CD14-positive monocyte (primary cell): ENCODE measurements at regions not wholly inside any gene's neighbourhood (a gene's known extent, or its start where the extent isn't known, plus 50 kb on each side); places are given as distances from the start of the nearest gene placed in this dataset.

Source experiments
- DNase-seq, 3 donors: peaks; one replicate each; pipeline ENCODE4 v3.0.0-alpha.2; 2011 to 2022
- H2AFZ ChIP-seq: 2 replicates; pipeline ENCODE4 v1.6.0; 2012; ENCODE audit warnings: mild to moderate bottlenecking, low read depth, low read length, inconsistent platforms; ENCODE audit not compliant: insufficient read depth, poor library complexity, severe bottlenecking
- H3K27ac ChIP-seq, 2 donors: 1 replicate in 1 of 2; 2 replicates in 1 of 2; pipeline ENCODE4 v1.5.1; 2012 to 2013; ENCODE audit warnings: low read length in 2 of 2, control low read depth in 1 of 2, inconsistent platforms in 1 of 2, low read depth in 1 of 2, mild to moderate bottlenecking in 1 of 2
- H3K27me3 ChIP-seq, 2 donors: one replicate each; pipeline versions ENCODE4 v1.6.0 to v1.6.1; 2011 to 2013; ENCODE audit warnings: low read length in 2 of 2; ENCODE audit not compliant: control insufficient read depth in 2 of 2, insufficient read depth in 2 of 2
- H3K36me3 ChIP-seq, 2 donors: replicated peaks in 1 of 2; 1 replicate in 1 of 2; 2 replicates in 1 of 2; pipeline versions ENCODE4 v1.5.1 to v1.6.1; 2012 to 2013; ENCODE audit warnings: low read length in 2 of 2, control low read depth in 1 of 2, inconsistent platforms in 1 of 2, mild to moderate bottlenecking in 1 of 2; ENCODE audit not compliant: insufficient read depth in 2 of 2, control insufficient read depth in 1 of 2
- H3K4me1 ChIP-seq, 2 donors: 1 replicate in 1 of 2; 2 replicates in 1 of 2; pipeline versions ENCODE4 v1.5.1 to v1.6.1; 2012 to 2013; ENCODE audit warnings: low read length in 2 of 2, control low read depth in 1 of 2, inconsistent platforms in 1 of 2, mild to moderate bottlenecking in 1 of 2, moderate library complexity in 1 of 2; ENCODE audit not compliant: insufficient read depth in 2 of 2, control insufficient read depth in 1 of 2
- H3K4me2 ChIP-seq: replicated peaks from 2 replicates; pipeline ENCODE3; 2012; ENCODE audit warnings: low read length, moderate library complexity, mild to moderate bottlenecking; ENCODE audit not compliant: poor library complexity, severe bottlenecking; ENCODE audit errors: extremely low read depth
- H3K4me3 ChIP-seq, 3 experiments: fragments of 200-600 bp in 1 of 3; sonication (generic) in 1 of 3; replicated peaks in 1 of 3; 1 replicate in 2 of 3; 2 replicates in 1 of 3; pipeline ENCODE4 v1.5.1; 2011 to 2013; ENCODE audit warnings: low read length in 3 of 3, mild to moderate bottlenecking in 3 of 3, control low read depth in 2 of 3, low read depth in 2 of 3, inconsistent platforms in 1 of 3, moderate library complexity in 1 of 3
- H3K79me2 ChIP-seq: 2 replicates; pipeline ENCODE4 v1.6.0; 2012; ENCODE audit warnings: mild to moderate bottlenecking, control low read depth, inconsistent platforms, low read length, moderate library complexity; ENCODE audit not compliant: insufficient read depth
- H3K9ac ChIP-seq: 2 replicates; pipeline ENCODE4 v1.6.0; 2017; ENCODE audit warnings: low read length, mild to moderate bottlenecking; ENCODE audit not compliant: insufficient read depth, poor library complexity, severe bottlenecking
- H3K9me3 ChIP-seq, 2 donors: replicated peaks in 1 of 2; 1 replicate in 1 of 2; 2 replicates in 1 of 2; pipeline versions ENCODE4 v1.5.1 to v1.6.1; 2012 to 2013; ENCODE audit warnings: low read length in 2 of 2, control low read depth in 1 of 2; ENCODE audit not compliant: control insufficient read depth in 1 of 2, insufficient read depth in 1 of 2
- H4K20me1 ChIP-seq: 2 replicates; pipeline ENCODE4 v1.6.0; 2012; ENCODE audit warnings: mild to moderate bottlenecking, low read length, control low read depth, moderate library complexity; ENCODE audit not compliant: insufficient read depth
- H3K27ac Mint-ChIP-seq, 7 donors: one replicate each; pipeline ENCODE4 v1.8.0; 2020; ENCODE audit warnings: mild to moderate bottlenecking in 7 of 7, mixed read lengths in 7 of 7, moderate library complexity in 6 of 7, inconsistent platforms in 2 of 7
- H3K27me3 Mint-ChIP-seq, 3 donors: one replicate each; pipeline ENCODE4 v1.8.0; 2021 to 2022; ENCODE audit warnings: low read depth in 3 of 3, mild to moderate bottlenecking in 3 of 3, mixed read lengths in 3 of 3, moderate library complexity in 3 of 3, inconsistent platforms in 1 of 3
- H3K36me3 Mint-ChIP-seq, 2 donors: one replicate each; pipeline ENCODE4 v1.8.0; 2020; ENCODE audit warnings: mixed read lengths in 2 of 2, inconsistent platforms in 1 of 2, mild to moderate bottlenecking in 1 of 2
- H3K4me1 Mint-ChIP-seq: one replicate; pipeline ENCODE4 v1.8.0; 2020; ENCODE audit warnings: mild to moderate bottlenecking, mixed read lengths
- H3K4me3 Mint-ChIP-seq, 2 donors: one replicate each; pipeline ENCODE4 v1.8.0; 2020; ENCODE audit warnings: mild to moderate bottlenecking in 2 of 2, mixed read lengths in 2 of 2, moderate library complexity in 1 of 2
- H3K9me3 Mint-ChIP-seq, 7 donors: one replicate each; pipeline ENCODE4 v1.8.0; 2020 to 2022; ENCODE audit warnings: mixed read lengths in 7 of 7, mild to moderate bottlenecking in 6 of 7, moderate library complexity in 6 of 7, inconsistent platforms in 2 of 7
- WGBS: methylation state at CpG from one replicate; pipeline ENCODE4 v1.1.5; 2013; ENCODE audit warnings: missing lambda C conversion rate; ENCODE audit not compliant: insufficient coverage; 5-methylcytosine and 5-hydroxymethylcytosine counted together
- intact Hi-C, 2 donors: fragments of 100-400 bp; cut with micrococcal nuclease; formaldehyde crosslinking; loops; one replicate each; pipeline versions ENCODE4 v1.15.0 to v1.15.1; 2023
- TF ChIP-seq, protein P1 (sequence below): fragments of 200-600 bp; IDR thresholded peaks from one replicate; pipeline ENCODE4 v1.8.0; 2022; ENCODE audit warnings: antibody characterized with exemption, mild to moderate bottlenecking

DNA sequence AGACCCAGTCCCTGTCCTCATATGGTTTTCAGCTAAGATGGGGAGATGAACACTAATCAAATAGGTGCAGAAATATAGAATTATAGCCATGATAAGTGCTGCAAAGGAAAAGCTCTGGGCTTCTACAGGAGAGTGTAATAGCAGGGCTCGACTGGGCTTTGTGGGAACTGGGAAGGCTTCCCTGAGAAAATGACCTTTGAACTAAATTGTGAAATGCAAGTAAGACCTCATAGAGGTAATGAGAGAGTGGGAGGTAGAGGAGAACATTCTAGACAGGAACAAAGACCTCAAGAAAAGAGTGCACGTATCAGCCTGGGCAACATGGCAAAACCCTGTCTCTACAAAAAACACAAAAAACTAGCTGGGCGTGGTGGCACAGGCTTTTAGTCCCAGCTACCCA lies 231.6 kb downstream of the ABHD5 start:
- Histone ChIP-seq H3K27ac (no peak overlapping the region), H2AFZ (no peak overlapping the region), H3K27me3 (peaks cover 2 to 5% of the 10 kb centered on the region in 2 donors), H4K20me1 (no peaks in the 10 kb centered on the region), H3K4me3 (no peak overlapping the region), H3K79me2 (no peaks in the 10 kb centered on the region), H3K4me1 (no peaks in the 10 kb centered on the region), H3K36me3 (no peaks in the 10 kb centered on the region), H3K9me3 (peaks cover 0 to 3% of the 10 kb centered on the region in 2 donors), H3K9ac (no peak overlapping the region), H3K4me2 (no peak overlapping the region)
- 88% methylated on average over 1 of the region's 3 CpGs for WGBS
- peak overlapping the region in 1 of 2 donors; percentile 18 for H3K4me3 Mint-ChIP-seq
- H3K9me3 Mint-ChIP-seq, result peaks cover 0 to 5% (median 1%) of the 10 kb centered on the region in 7 donors
- H3K27me3 Mint-ChIP-seq, result peaks cover 17 to 32% (median 25%) of the 10 kb centered on the region in 3 donors
- no peaks in the 10 kb centered on the region for H3K36me3 Mint-ChIP-seq
- peaks cover 12% of the 10 kb centered on the region for H3K4me1 Mint-ChIP-seq
- TF ChIP-seq, protein P1, sequence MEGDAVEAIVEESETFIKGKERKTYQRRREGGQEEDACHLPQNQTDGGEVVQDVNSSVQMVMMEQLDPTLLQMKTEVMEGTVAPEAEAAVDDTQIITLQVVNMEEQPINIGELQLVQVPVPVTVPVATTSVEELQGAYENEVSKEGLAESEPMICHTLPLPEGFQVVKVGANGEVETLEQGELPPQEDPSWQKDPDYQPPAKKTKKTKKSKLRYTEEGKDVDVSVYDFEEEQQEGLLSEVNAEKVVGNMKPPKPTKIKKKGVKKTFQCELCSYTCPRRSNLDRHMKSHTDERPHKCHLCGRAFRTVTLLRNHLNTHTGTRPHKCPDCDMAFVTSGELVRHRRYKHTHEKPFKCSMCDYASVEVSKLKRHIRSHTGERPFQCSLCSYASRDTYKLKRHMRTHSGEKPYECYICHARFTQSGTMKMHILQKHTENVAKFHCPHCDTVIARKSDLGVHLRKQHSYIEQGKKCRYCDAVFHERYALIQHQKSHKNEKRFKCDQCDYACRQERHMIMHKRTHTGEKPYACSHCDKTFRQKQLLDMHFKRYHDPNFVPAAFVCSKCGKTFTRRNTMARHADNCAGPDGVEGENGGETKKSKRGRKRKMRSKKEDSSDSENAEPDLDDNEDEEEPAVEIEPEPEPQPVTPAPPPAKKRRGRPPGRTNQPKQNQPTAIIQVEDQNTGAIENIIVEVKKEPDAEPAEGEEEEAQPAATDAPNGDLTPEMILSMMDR, result no peak
- intact Hi-C loops, result no loop called here
- DNase-seq, result no peak
- no peak overlapping the region for H3K27ac Mint-ChIP-seq

DNA sequence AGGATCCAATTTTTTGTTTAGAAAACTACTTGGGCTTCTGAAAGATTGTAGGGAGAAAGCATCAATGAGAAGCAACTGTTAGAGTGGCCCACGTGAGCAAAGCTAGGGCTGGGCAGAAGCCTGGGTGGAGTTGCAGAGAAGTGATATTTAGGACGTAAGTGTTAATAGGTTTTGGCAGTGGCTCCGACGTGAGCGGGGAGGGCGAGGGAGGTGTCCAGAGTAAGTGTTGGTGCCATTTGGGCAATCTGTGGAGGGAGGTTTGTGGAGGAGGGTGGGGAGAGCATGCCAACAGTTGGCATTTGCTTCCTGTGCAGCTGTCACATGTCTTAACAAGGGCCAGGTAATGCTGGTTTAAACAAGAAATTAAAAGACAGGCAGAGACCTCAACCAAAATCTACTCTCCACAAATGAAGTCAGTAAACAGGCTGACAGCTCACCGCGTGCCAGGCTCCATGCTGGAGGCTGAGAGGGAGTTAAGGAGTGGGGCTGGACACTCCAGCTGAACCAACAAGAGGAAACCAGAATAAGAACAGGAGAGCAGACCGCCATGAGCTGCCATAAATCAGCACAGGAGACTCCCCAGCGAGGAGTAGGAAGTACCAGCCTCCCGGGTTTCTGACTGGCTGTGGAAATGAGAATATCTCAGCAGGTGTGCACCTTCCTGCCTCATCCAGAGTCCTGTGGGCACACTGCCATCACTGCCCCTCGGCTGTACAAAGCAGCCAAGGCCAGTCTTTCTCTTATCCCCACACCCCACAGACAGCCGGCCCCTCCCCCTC lies 232.6 kb downstream of the ABHD5 start:
- H3K36me3 ChIP-seq, result no peaks in the 10 kb centered on the region
- H3K4me3 ChIP-seq, result no peak overlapping the region
- no peaks in the 10 kb centered on the region for H3K9me3 ChIP-seq
- H3K27me3 Mint-ChIP-seq, result peaks cover 21 to 35% (median 25%) of the 10 kb centered on the region in 3 donors
- H3K9ac ChIP-seq, result no peak overlapping the region
- H3K27ac ChIP-seq, result no peak overlapping the region
- no peaks in the 10 kb centered on the region for H3K79me2 ChIP-seq
- peak overlapping the region; percentile 2 for H3K4me2 ChIP-seq
- H3K4me1 Mint-ChIP-seq, result peaks cover 12% of the 10 kb centered on the region
- intact Hi-C loops, result no loop called here
- TF ChIP-seq, protein P1, result no peak
- DNase-seq, result no peak
- H3K36me3 Mint-ChIP-seq, result no peaks in the 10 kb centered on the region
- H4K20me1 ChIP-seq, result no peaks in the 10 kb centered on the region
- WGBS, result 19% methylated on average over 9 of the region's 13 CpGs
- H2AFZ ChIP-seq, result peak overlapping the region; percentile 44
- H3K4me3 Mint-ChIP-seq, result peak overlapping the region in 1 of 2 donors; percentile 18
- H3K4me1 ChIP-seq, result no peaks in the 10 kb centered on the region
- H3K9me3 Mint-ChIP-seq, result peaks cover 0 to 5% (median 1%) of the 10 kb centered on the region in 7 donors
- H3K27ac Mint-ChIP-seq, result no peak overlapping the region
- H3K27me3 ChIP-seq, result peaks cover 2 to 5% of the 10 kb centered on the region in 2 donors
